GM12874 (cell line): ENCODE measurements at regions not wholly inside any gene's neighbourhood (a gene's known extent, or its start where the extent isn't known, plus 50 kb on each side); places are given as distances from the start of the nearest gene placed in this dataset.

ENCODE experiments used
- TF ChIP-seq, protein P1 (sequence below): IDR thresholded peaks from 2 replicates; pipeline ENCODE4 v1.5.1; 2011; ENCODE audit warnings: low read depth, mild to moderate bottlenecking, control low read depth, low read length, moderate library complexity; ENCODE audit not compliant: insufficient read depth

DNA sequence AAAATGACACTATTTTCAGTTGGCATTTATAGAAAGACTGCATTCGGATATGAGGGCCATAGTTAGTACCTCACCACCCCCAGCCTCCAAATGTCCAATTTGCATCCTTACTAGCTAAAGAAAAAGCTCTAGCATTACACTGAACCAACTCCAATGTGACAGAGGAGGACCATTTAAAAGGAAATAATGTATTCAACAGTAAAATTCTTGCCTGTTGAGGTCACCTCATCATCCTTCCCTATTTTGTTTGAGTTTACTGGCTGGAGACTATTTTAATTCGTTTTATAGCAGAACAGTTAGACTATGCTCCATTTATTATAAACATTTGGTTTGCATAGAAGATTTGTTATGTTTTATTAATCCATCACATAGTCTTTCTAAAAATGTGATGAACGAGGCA lies 88.2 kb upstream of the PPARGC1A start:
- TF ChIP-seq, protein P1, sequence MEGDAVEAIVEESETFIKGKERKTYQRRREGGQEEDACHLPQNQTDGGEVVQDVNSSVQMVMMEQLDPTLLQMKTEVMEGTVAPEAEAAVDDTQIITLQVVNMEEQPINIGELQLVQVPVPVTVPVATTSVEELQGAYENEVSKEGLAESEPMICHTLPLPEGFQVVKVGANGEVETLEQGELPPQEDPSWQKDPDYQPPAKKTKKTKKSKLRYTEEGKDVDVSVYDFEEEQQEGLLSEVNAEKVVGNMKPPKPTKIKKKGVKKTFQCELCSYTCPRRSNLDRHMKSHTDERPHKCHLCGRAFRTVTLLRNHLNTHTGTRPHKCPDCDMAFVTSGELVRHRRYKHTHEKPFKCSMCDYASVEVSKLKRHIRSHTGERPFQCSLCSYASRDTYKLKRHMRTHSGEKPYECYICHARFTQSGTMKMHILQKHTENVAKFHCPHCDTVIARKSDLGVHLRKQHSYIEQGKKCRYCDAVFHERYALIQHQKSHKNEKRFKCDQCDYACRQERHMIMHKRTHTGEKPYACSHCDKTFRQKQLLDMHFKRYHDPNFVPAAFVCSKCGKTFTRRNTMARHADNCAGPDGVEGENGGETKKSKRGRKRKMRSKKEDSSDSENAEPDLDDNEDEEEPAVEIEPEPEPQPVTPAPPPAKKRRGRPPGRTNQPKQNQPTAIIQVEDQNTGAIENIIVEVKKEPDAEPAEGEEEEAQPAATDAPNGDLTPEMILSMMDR = no peak

DNA sequence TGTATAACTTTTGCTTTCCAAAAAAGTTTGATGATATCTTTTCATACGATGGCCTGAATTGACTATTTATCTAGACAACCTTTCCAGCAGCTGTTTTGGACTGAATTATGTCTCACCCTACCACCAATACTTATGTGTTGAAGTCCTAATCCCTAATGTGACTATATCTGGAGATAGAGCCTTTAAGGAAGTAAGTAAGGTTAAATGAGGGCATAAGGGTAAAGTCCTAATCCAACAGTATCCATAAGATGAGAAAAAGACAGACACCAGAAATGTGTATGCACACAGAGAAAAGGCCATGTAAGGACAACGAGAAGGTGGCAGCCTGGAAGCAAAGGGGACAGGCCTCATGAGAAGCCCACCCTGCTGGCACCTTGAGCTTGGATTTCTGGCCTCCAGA lies 86.6 kb upstream of the PPARGC1A start:
- TF ChIP-seq, protein P1 = no peak

DNA sequence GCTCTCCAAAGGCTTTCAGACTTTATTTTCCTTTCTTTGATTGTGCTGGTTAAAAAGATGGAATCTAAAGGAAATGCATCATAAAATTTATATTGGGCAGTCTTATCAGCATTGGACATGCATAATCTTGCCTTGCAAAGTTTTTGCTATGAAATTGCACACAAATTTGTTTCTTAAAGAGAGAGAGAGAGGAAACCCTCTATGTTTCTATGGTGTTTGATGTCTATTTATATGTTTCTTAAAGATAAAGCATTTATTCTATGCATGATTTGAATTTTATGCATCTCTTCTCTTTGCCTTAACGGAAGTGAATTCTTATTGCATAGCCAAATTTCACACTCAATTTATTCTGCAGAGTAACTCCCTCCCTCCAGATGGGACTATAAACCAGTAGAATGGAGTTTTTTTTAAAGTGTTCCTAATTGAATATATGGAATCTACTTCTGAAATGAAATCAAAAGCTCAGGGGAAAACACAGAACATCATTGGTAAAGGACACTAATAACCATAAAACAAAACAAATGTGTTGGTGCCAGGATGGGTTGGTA lies 83.5 kb upstream of the PPARGC1A start:
- TF ChIP-seq, protein P1 = no peak

DNA sequence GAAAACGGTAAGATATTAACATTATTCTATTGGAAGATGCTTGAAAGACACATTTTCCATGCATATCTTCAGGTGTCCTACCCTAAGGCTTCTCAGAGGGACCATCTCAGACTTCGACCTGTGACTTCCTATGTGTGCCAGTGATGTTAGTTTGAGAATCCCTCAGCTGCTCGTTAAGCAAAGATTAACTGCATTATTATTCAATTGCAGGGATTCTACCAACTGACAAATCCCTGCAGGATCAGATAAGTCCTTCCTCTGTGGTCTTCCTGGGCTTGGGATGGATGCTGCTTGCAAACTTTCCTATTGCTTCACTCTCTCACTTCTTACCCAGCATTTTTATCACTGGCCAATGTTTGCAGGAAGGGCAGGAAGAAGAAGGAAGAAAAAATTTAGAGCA lies 83.0 kb upstream of the PPARGC1A start:
- TF ChIP-seq, protein P1 = no peak

DNA sequence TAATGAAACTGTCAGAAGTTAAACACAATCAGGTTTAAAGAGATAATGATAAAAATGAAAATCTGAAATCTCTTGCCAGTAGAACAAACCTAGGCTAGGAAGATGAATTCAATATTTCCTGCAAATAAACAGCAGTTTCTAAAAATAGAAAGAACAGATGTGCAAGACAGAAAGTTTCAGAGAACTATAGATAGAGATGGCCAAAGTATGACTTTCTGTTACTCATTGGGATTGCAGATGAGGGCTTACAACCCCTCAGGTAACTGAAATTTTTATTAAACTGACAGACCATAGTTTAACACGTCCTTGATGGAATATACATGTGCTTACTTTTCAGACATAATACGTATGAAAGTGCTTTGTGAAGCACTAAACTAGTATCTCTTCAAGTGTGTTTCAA lies 82.3 kb upstream of the PPARGC1A start:
- TF ChIP-seq, protein P1 = no peak

DNA sequence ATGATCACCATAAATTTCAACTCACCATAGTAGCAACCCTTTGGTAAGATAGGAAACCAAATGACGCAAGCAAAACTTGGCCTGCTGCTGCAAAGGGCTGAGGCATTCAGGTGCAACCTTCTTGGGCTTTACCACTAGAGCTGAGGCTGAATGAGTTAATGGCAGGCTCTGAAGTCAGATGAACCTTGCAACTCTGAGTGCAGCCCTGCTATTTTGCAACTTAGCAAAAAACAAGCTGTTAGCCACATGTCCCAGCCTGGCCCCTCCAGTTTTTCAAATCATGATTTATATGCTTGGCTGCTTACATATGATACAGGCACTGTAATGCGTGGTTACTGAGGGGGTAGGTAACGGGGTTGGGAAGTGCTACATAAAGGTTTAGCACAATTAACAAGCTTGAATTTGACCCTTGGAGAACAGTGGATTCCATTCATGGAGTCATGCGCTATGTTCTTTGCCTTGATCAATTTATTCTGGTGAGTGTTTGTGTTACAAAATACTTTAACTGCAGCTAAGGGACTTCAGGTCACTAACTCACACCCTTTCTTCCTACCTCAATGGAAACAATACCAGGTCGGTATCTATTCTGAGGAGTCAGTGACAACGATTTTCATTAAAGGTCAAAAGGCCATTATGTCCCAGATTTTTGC lies 80.5 kb upstream of the PPARGC1A start:
- TF ChIP-seq, protein P1 = no peak

DNA sequence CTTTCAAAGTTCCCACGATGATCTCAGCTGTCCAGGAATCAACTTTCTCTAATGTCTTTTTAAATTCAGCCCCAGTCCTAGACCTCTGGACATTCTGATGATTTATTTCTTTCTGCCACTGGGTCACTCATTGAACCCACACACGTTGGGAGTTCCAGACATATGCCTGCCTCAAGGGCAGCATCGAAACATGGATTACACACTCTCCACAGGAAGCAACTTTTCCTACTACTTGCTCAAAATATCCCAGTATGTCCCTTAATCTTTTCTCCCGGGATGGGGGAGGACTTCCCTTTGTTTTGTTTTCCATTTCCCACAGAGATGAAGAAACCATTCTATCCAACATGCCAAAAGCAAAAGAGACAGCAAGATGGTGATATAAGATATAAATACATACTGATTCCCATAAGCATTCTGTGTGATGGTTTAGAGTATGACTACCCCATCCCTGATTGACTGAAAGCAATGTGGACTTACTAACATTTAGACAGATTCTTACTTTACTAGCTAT lies 79.8 kb upstream of the PPARGC1A start:
- TF ChIP-seq, protein P1 = no peak
